GM23338 (cell line): ENCODE measurements at regions not wholly inside any gene's neighbourhood (a gene's known extent, or its start where the extent isn't known, plus 50 kb on each side); places are given as distances from the start of the nearest gene placed in this dataset.

ENCODE experiments used
- ATAC-seq: fragments of 200-7000 bp; cut with Tn5 transposase; 3 replicates; pipeline ENCODE4 v1.9.1; 2020
- DNase-seq: peaks from one replicate; pipeline ENCODE4 v3.0.0-alpha.2; 2015; ENCODE audit warnings: low spot score
- H2AFZ ChIP-seq: fragments of 200-600 bp; sonication (generic); 2 replicates; pipeline ENCODE4 v1.8.0; 2016; ENCODE audit warnings: antibody characterized with exemption, mild to moderate bottlenecking, moderate library complexity
- H3F3A ChIP-seq: fragments of 200-600 bp; sonication (generic); replicated peaks from 2 replicates; pipeline ENCODE4 v1.8.0; 2017; ENCODE audit warnings: antibody characterized with exemption, mixed run types, low read depth
- H3K27ac ChIP-seq: fragments of 200-600 bp; sonication (generic); 2 replicates; pipeline ENCODE4 v1.6.1; 2016; ENCODE audit warnings: low read depth
- H3K27me3 ChIP-seq: fragments of 200-600 bp; sonication (generic); 2 replicates; pipeline ENCODE4 v1.8.0; 2016; ENCODE audit warnings: mild to moderate bottlenecking, mixed run types, moderate library complexity; ENCODE audit not compliant: insufficient read depth
- H3K36me3 ChIP-seq: fragments of 200-600 bp; sonication (generic); 2 replicates; pipeline ENCODE4 v1.8.0; 2016; ENCODE audit warnings: mild to moderate bottlenecking; ENCODE audit not compliant: insufficient read depth
- H3K4me1 ChIP-seq: fragments of 200-600 bp; sonication (generic); 2 replicates; pipeline ENCODE4 v1.8.0; 2016; ENCODE audit warnings: mild to moderate bottlenecking, moderate library complexity; ENCODE audit not compliant: insufficient read depth
- H3K4me2 ChIP-seq: fragments of 200-600 bp; sonication (generic); 2 replicates; pipeline ENCODE4 v1.7.1; 2017; ENCODE audit warnings: mixed run types
- H3K4me3 ChIP-seq: fragments of 200-600 bp; sonication (generic); 2 replicates; pipeline ENCODE4 v1.6.1; 2016; ENCODE audit warnings: mixed run types
- H3K79me2 ChIP-seq: fragments of 200-600 bp; sonication (generic); replicated peaks from 2 replicates; pipeline ENCODE4 v1.8.0; 2017; ENCODE audit warnings: mild to moderate bottlenecking; ENCODE audit not compliant: insufficient read depth
- H3K9me2 ChIP-seq: fragments of 200-600 bp; sonication (generic); 2 replicates; pipeline ENCODE4 v1.8.0; 2017; ENCODE audit not compliant: insufficient read depth
- H4K20me1 ChIP-seq: fragments of 200-600 bp; sonication (generic); replicated peaks from 2 replicates; pipeline ENCODE4 v1.8.0; 2017; ENCODE audit warnings: mild to moderate bottlenecking; ENCODE audit not compliant: insufficient read depth
- H3K27ac Mint-ChIP-seq: 2 replicates; pipeline ENCODE4 v1.8.0; 2020; ENCODE audit warnings: inconsistent platforms, mild to moderate bottlenecking, moderate library complexity, mixed read lengths
- H3K27me3 Mint-ChIP-seq: 3 replicates; pipeline ENCODE4 v1.8.0; 2022; ENCODE audit warnings: low read depth, mild to moderate bottlenecking, moderate library complexity, mixed read lengths, inconsistent platforms; ENCODE audit not compliant: insufficient read depth, poor library complexity
- H3K36me3 Mint-ChIP-seq: 3 replicates; pipeline ENCODE4 v1.8.0; 2021; ENCODE audit warnings: low read depth, mild to moderate bottlenecking, inconsistent platforms, moderate library complexity, mixed read lengths
- H3K4me1 Mint-ChIP-seq: 3 replicates; pipeline ENCODE4 v1.8.0; 2020; ENCODE audit warnings: mild to moderate bottlenecking, inconsistent platforms, mixed read lengths
- H3K4me3 Mint-ChIP-seq: 3 replicates; pipeline ENCODE4 v1.8.0; 2021; ENCODE audit warnings: moderate library complexity, mild to moderate bottlenecking, inconsistent platforms, mixed read lengths
- H3K9me3 Mint-ChIP-seq: 3 replicates; pipeline ENCODE4 v1.8.0; 2020; ENCODE audit warnings: moderate library complexity, mild to moderate bottlenecking, inconsistent platforms, mixed read lengths
- CREB1 ChIP-seq: fragments of 250-450 bp; sonication (Bioruptor Pico); IDR thresholded peaks from 2 replicates; pipeline ENCODE4 v1.5.0; 2020; ENCODE audit warnings: low read depth, mild to moderate bottlenecking, moderate library complexity
- CTCF ChIP-seq, 2 experiments: fragments of 200-600 bp in 1 of 2; sonication (generic) in 1 of 2; conservative IDR thresholded peaks; 2 replicates each; pipeline versions ENCODE4 v1.5.1 to v1.6.1; 2016 to 2017; ENCODE audit warnings: antibody characterized with exemption in 2 of 2, low read depth in 2 of 2, mild to moderate bottlenecking in 2 of 2, moderate library complexity in 1 of 2
- ETS1 ChIP-seq: IDR thresholded peaks from 2 replicates; pipeline ENCODE4 v1.6.1; 2016; ENCODE audit warnings: antibody characterized with exemption
- EZH2 ChIP-seq: fragments of 200-600 bp; sonication (generic); IDR thresholded peaks from one replicate; pipeline ENCODE4 v1.8.0; 2017; ENCODE audit warnings: antibody characterized with exemption, mild to moderate bottlenecking, low read depth; ENCODE audit not compliant: unreplicated experiment
- EZH2phosphoT487 ChIP-seq: fragments of 200-600 bp; sonication (generic); IDR thresholded peaks from one replicate; pipeline ENCODE4 v1.8.1; 2018; ENCODE audit warnings: antibody characterized with exemption; ENCODE audit not compliant: unreplicated experiment
- JUNB ChIP-seq: IDR thresholded peaks from one replicate; pipeline ENCODE4 v1.6.1; 2016; ENCODE audit warnings: antibody characterized with exemption; ENCODE audit not compliant: unreplicated experiment
- NANOG ChIP-seq: IDR thresholded peaks from 2 replicates; pipeline ENCODE4 v1.6.1; 2016; ENCODE audit warnings: antibody characterized with exemption, borderline replicate concordance
- POLR2AphosphoS5 ChIP-seq: IDR thresholded peaks from 2 replicates; pipeline ENCODE4 v1.6.1; 2016; ENCODE audit warnings: antibody characterized with exemption, low read depth
- REST ChIP-seq: IDR thresholded peaks from one replicate; pipeline ENCODE4 v1.6.1; 2018; ENCODE audit warnings: antibody characterized with exemption; ENCODE audit not compliant: unreplicated experiment
- STAT1 ChIP-seq: IDR thresholded peaks from one replicate; pipeline ENCODE4 v1.6.1; 2016; ENCODE audit warnings: antibody characterized with exemption; ENCODE audit not compliant: unreplicated experiment
- ZNF114 ChIP-seq: fragments of 250-450 bp; sonication (Bioruptor Pico); IDR thresholded peaks from 2 replicates; pipeline ENCODE4 v1.5.0; 2020; ENCODE audit warnings: mild to moderate bottlenecking, moderate library complexity
- ZNF331 ChIP-seq: fragments of 250-450 bp; sonication (Bioruptor Pico); IDR thresholded peaks from 2 replicates; pipeline ENCODE4 v1.5.0; 2020; ENCODE audit warnings: low read depth, mild to moderate bottlenecking, moderate library complexity
- ZNF462 ChIP-seq: fragments of 250-450 bp; sonication (Bioruptor Pico); IDR thresholded peaks from 2 replicates; pipeline ENCODE4 v1.5.0; 2020; ENCODE audit warnings: mild to moderate bottlenecking, moderate library complexity

GRCh38 chr10:70982443-70982842, 94.1 kb upstream of the PCBD1 start:
- Histone ChIP-seq H4K20me1 (no peaks in the 10 kb centered on the region), H2AFZ (no peak overlapping the region), H3K9me2 (no peaks in the 10 kb centered on the region), H3K4me1 (no peaks in the 10 kb centered on the region), H3F3A (no peaks in the 10 kb centered on the region), H3K27me3 (no peaks in the 10 kb centered on the region), H3K4me2 (no peak overlapping the region), H3K27ac (no peak overlapping the region), H3K4me3 (no peak overlapping the region), H3K36me3 (no peaks in the 10 kb centered on the region), H3K79me2 (no peaks in the 10 kb centered on the region)
- H3K27me3 Mint-ChIP-seq: peaks cover 6% of the 10 kb centered on the region
- H3K36me3 Mint-ChIP-seq: no peaks in the 10 kb centered on the region
- peaks cover 2% of the 10 kb centered on the region for H3K4me1 Mint-ChIP-seq
- H3K27ac Mint-ChIP-seq: no peak overlapping the region
- TF ChIP-seq ZNF331 (CRISPR knock-in tag) (no peak), CREB1 (CRISPR knock-in tag) (no peak), REST (no peak), NANOG (no peak), EZH2phosphoT487 (no peak), ZNF462 (CRISPR knock-in tag) (no peak), ZNF114 (CRISPR knock-in tag) (no peak), ETS1 (no peak), POLR2AphosphoS5 (no peak), JUNB (no peak), STAT1 (no peak), CTCF (conservative IDR thresholded peaks at IDR 0.05; ENCODE audit: low read depth in 2 of 2) (no peak), EZH2 (no peak)
- DNase-seq: no peak
- H3K4me3 Mint-ChIP-seq: no peak overlapping the region
- no peak for ATAC-seq
- no peaks in the 10 kb centered on the region; the same call in 2 of the 3 replicates for H3K9me3 Mint-ChIP-seq
